Cerebellar nuclear complex (tissue), 1 donor: ENCODE measurements at regions not wholly inside any gene's neighbourhood (a gene's known extent, or its start where the extent isn't known, plus 50 kb on each side); places are given as distances from the start of the nearest gene placed in this dataset.
"Not testable (repeated sequence)": the region's sequence is repeated elsewhere in the genome, so short reads cannot be mapped to it uniquely, and the experiment has no call there.

Experiments
- DNase-seq, 2 experiments: peaks; one replicate each; lab custom pipeline; 2025; lab: John Stamatoyannopoulos, UW

DNA sequence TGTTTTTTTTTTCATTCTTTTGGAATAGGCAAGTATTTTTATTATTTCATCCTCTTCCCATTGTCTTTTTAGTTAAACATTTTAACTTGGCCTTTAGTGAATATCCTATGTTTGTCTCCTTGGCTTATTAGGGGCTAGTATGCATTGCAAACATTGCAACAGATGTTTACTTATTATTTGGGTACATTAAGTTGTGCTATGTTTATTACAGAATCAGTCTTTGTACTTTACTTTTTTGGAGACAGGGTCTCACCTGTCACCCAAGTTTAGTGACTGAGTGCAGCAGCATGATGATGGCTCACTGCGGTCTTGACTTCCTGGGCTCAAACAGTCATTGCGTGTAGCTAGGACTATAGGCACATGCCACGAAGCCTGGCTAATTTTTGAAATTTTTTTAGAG lies 51.1 kb upstream of the NUDT6 start:
- no peak for DNase-seq

DNA sequence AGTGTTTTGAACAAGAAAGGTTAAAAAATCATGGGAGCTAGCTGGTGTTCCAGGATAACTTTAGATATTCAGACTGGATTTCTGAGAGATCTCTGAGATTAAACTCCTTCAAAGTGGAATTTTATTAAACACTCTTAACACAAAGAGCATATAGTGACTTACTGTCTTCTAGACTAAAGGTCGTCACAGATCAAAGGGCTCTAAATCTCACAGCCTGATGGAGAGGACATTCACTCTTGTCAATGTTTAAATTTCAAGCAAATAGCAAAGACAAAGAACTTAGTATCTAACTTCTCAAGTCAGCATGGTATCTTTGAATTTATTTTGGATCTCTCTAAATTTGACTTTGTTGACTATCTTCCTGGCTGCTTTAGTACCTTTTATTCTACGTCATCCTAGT lies 53.7 kb upstream of the NUDT6 start:
- no peak for DNase-seq

DNA sequence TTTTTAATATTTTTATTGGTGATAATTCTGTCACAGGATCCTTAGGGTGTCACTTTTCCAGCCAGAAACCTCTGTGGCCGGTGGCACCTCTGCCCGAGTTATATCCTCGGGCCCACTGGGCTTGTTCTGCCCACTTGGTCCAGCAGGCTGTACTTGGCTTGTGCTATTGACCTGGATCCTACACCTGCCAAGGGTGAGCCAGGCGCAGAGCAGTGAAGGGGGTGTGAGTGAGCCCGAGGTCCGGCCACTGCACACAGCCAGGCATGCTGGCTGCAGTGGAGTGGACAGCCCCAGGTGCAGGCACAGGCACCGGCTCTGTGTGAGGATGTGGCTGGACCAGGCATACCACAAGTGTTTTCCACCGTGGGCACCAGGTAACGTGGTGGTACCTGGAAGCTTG lies 54.7 kb upstream of the NUDT6 start:
- DNase-seq, result no peak

DNA sequence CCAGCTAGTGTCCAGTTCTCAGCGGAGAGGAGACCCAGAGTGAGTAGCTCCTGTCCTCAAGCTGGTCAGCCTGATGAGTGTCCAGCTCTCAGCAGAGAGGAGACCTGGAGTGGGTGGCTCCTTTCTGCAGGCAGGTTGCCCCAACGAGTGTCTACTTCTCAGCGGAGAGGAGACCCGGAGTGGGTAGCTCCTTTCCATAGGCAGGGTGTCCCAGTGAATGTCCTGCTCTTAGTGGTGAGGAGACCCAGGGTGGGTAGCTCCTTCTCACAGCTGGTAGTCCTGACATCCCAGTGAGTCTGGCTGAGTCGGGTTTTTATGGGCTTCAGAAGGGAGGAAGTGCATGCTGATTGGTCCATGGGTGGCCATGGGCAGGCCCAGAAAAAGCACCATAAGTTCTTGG lies 55.7 kb upstream of the NUDT6 start:
- no peak for DNase-seq

- no peak for DNase-seq
Measured at GRCh38 chr4:122978789-122979188, 56.4 kb upstream of the NUDT6 start.

DNA sequence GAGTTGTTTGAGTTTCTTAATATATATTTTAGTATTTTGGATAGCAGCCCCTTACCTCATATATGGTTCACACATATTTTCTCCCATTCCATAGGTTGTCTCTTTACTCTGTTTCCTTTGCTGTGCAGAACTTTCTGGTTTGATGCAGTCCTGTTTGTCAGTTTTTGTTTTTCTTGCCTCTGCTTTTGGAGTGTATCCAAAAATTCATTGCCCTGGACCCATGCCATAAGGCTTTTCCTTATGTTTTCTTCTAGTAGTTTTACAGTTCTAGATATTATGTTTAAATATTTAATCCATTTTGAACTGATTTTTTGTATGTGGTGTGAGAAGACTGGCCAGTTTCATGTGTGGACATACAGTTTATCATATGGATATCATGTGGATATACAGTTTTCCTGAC lies 58.5 kb upstream of the NUDT6 start:
- DNase-seq, result no peak

DNA sequence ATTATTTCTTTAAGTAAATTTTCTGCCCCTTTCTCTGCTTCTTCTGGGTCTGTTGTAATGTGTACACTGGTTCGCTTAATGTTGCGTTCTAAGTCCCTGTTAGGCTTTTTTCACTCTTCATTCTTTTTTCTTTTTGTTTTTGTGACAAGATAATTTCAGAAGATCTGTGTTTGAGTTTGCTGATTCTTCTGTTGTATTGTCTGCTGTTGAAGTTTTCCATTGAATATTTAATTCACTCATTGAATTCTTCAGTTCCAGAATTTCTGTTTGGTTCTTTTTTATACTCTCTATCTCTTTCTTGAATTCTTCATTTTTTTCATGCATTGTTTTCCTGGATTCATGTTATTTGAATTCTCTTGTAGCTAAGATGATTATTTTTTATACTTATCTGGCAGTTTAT lies 66.3 kb upstream of the NUDT6 start:
- DNase-seq, result no peak

DNA sequence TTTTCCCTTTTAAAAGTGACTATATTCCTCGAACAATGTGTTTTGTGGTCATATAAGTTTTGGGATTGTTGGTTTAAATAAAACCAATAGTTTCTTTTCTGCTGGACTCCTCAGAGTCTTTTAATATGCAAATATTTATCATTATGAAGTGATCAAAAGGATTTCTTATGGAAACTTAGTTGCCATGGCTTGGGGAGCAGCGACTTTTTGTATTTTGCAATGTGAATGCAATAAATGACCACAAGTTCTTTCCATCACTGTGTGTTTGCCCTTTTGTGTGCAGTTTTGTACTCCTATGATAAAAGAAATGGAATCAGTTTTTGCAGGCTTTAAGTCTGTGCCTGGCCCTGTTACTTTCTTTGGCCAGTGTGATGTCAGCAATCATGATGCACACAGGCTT lies 68.5 kb upstream of the NUDT6 start:
- DNase-seq, result no peak

DNA sequence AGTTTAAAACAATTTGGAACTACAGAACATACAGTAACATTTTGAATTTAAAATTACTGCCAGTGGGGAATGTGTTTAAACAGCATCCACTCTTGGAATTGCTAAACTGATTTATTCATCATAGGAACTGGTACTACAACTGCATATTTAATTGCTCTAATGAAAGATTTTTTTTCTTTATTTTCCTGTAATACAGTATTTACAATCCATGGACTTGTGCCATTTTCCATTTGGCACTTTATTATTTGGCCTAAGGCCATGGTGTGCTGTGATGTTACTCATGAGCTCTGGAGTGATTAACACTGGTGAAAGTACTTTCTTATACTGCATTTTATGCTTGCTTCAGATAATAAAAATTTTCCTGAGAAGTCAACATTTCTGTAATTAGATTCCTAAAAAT lies 69.7 kb upstream of the NUDT6 start:
- no peak for DNase-seq

DNA sequence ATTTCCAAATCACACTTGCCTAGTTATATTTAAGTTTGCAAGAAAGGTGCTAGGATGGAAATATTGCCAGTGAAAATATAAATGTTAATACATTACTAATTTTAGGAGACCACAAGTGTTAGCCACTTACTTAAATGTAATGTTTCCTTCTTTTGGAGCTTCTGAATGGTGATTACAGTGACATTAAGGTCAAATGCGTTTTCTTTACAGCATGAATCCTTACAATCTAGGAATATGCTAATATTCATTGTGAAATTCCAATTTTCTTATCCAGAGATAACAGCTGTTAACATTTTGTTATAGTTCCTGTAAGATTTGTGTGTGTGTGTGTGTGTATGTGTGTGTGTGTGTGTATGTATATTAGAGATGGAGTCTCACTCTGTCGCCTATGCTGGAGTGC lies 70.2 kb upstream of the NUDT6 start:
- no peak for DNase-seq

DNA sequence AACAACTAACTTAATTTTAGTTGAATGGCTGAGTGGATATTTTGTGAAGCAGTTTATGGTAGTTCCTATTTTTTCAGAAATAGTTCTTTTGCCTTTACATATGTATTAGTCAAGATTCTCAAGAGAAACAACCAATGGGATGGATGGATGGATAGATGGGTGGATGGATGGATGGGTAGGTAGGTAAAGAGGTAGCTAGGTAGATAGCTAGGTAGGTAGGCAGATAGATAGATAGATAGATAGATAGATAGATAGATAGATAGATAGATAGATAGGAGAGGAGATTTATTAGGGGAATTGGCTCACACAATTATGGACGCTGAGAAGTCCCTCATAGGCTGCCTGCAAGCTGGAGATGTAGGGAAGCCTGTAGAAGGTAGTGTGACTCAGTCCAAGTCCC lies 74.0 kb upstream of the NUDT6 start:
- no peak for DNase-seq

GRCh38 chr4:122997463-122998101 lies 75.2 kb upstream of the NUDT6 start:
- DNase-seq, result no peak

GRCh38 chr4:123004079-123004478 lies 81.7 kb upstream of the NUDT6 start:
- not testable (repeated sequence) for DNase-seq

DNA sequence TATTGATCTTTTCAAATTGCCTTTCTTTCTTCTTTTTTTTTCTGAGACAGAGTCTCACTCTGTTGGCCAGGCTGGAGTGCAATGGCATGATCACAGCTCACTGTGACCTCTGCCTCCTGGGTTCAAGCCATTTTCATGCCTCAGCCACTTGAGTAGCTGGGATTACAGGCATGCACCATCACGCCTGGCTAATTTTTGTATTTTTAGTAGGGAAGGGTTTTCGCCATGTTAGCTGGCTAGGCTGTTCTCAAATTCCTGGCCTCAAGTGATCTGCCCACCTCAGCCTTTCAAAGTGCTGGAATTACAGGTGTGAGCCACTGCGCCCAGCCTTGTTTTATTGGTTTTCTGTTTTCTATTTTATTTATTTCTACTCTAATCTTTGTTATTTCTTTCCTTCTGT lies 82.7 kb upstream of the NUDT6 start:
- DNase-seq, result not testable (repeated sequence)

- no peak for DNase-seq
Measured at GRCh38 chr4:123007679-123008078, 85.3 kb upstream of the NUDT6 start.

GRCh38 chr4:123012416-123012815 lies 90.0 kb upstream of the NUDT6 start:
- DNase-seq, result not testable (repeated sequence)

DNA sequence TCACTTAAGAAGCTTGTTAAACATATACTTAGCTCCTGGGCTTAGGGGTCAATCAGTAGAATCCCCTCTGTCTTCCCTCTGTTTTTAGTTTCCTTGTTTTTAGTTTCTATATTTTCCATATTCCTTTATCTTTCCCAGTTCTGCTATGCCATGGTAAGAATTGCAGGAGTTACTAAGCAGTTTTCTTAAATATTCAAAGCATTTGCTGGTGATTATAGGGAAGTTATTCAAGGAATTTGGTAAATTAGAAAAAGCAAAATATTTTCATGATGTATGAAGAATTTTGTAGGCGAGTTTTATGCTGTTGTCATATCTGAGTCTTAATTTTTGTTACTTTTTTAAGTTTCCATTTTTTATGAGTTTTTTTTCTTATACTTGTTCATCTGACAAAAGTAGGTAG lies 91.6 kb upstream of the NUDT6 start:
- DNase-seq, result no peak

GRCh38 chr4:123017078-123017477 lies 94.7 kb upstream of the NUDT6 start:
- no peak for DNase-seq

GRCh38 chr4:123017636-123018395 lies 95.4 kb upstream of the NUDT6 start:
- no peak for DNase-seq

GRCh38 chr4:123018396-123018775 lies 96.0 kb upstream of the NUDT6 start:
- DNase-seq, result no peak

GRCh38 chr4:123020285-123020684 lies 97.9 kb upstream of the NUDT6 start:
- no peak for DNase-seq

DNA sequence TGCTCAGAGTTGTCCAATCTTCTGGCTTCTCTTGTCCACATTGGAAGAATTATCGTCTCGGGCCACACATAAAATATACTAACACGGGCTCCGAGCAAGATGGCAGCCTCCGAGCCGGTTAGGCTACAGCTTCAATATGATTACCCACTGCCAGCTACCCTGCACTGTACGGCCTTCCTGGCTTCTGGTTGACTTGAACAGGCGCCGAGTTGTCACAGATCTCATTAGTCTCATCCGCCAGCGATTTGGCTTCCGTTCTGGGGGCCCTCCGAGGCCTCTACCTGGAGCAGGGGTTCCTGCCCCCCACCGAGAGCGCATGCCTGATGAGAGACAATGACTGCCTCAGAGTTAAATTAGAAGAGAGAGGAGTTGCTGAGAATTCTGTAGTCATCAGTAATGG lies 101.2 kb upstream of the NUDT6 start:
- no peak for DNase-seq

- DNase-seq, result no peak
Measured at GRCh38 chr4:123024710-123025109, 102.3 kb upstream of the NUDT6 start.

GRCh38 chr4:123025398-123025797 lies 103.0 kb upstream of the NUDT6 start:
- no peak for DNase-seq
